UCSD-AML1 (cell line): ENCODE measurements at regions not wholly inside any gene's neighbourhood (a gene's known extent, or its start where the extent isn't known, plus 50 kb on each side); places are given as distances from the start of the nearest gene placed in this dataset.
A peak's percentile ranks its signal among the peaks of the same experiment; 100 is the strongest.
"Not testable (repeated sequence)": the region's sequence is repeated elsewhere in the genome, so short reads cannot be mapped to it uniquely, and the experiment has no call there.

Experiments used
- DNase-seq: peaks from one replicate; lab custom pipeline; 2025; ENCODE audit not compliant: unreplicated experiment; lab: John Stamatoyannopoulos, UW

DNA sequence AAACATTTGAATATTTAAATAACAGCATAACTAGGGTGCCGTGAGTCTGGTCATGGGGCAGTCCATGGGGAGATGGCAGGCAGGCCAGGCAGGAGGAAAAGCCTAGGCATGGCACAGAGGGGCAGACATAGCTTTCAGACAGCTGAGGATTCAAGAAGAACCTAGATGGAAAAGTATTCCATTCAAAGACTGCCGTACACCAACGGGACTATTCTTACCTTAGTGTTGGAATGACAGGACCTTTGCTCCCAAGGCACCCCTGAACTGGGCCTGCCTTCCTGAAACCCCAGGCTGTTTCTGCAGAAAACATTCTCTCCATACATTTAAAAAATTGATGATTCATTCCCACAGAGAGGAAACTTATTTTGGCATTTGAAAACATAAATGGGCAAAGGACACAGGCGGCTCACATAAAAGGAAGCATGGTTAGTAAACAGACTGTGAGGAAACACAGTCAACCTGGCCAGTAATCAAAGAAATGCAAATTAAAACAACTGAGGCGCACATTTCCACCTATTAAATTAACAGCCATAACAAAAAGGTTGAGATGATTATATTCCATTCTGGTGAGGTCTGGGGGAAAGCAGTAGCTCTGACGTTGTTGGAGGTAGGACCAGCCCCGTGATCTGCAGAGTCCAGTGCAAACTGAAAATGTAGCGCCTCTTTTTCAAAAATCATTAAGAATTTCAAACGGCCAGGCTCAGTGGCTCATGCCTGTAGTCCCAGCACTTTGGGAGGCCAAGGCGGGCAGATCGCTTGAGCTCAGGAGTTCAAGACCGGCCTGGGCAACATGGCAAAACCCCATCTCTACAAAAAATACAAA lies 71.3 kb upstream of the SMAD3 start:
- DNase-seq = no peak

GRCh38 chr15:66994927-66995656 lies 70.3 kb upstream of the SMAD3 start:
- no peak for DNase-seq

DNA sequence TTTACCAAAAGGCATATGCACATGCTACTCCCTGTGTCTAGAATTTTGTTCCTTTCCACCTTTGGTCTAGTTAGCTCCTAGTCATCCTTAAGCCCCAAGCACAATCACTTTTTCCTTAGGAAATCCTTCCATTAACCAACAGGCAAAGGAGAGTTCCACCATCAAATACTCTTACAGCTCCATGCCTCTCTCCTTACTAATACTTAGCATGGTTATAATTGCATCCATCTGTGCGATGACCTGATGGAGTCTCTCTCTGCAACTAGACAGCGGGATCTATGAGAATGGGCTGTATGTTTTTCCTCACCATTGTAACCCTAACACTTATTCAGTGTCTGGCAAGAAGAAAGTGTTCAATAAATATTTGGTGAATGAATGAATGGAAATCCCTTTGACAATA lies 69.3 kb upstream of the SMAD3 start:
- no peak for DNase-seq

GRCh38 chr15:66997212-66997611 lies 68.2 kb upstream of the SMAD3 start:
- no peak for DNase-seq

DNA sequence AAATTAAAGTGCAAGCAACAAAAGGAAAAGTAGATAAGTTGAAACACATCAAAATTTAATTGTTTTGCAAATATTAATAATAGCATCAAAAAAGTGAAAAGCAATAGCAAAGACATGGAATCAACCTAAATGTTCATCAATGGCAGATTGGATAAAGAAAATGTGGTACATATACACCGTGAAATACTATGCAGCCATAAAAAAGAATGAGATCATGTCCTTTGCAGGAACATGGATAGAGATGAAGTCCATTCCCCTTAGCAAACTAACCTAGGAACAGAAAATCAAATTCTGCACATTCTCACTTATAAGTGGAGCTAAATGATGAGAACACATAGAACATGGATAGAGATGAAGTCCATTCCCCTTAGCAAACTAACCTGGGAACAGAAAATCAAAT lies 67.2 kb upstream of the SMAD3 start:
- DNase-seq = not testable (repeated sequence)

DNA sequence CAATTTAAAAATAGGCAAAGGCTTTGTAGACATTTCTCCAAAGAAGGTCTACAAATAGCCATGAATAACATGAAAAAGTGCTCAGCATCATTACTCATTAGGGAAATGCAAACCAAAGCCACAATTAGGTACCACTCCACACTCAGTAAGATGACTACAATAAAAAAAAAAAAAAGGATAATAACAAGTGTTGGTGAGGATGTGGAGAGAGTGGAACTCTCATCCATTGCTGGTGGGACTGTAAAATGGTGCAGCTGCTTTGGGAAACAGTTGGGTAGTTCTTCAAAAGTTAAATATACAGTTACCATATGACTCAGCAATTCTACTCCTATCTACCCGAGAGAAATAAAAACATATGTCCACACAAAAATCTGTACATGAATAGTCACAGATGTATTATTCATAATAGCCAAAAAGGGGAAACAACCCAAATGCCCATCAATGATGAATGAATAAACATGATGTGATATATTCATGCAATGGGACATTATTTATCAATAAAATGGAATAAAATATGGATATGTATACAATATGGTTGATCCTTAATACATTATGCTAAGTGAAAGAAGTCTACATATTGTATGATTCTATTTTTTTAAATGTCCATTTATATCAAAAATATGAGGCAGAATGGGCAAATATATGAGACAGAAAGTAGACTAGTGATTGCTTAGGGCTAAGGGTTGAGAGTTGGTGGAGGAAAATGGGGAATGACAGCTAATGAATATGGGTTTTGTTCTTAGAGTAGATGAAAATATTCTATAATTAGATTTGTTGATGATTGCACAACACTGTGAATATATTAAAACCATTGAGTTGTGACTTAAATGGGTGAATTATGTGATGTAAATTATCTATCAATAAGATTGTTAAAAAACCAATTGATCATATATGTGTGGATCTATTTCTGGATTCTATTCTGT lies 66.1 kb upstream of the SMAD3 start:
- no peak for DNase-seq

GRCh38 chr15:67000896-67001295 lies 64.5 kb upstream of the SMAD3 start:
- no peak for DNase-seq

DNA sequence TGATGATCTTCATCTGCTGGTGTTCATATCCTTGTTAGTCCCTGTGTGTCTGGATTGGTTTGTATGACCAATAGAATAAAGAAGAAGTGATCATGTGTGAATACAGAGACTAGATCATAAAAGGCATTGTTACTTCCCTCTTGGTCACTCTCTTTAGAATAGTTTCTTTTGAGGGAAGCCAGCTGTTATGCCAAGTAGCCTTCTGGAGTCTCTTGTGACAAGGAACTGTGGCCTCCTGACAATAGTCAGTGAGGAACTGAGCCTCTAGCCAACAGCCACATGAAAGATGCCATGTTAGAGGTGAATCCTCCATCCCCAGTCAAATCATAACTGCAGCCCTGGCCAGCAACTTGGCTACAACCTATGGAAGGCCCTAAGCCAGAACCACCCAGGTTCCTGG lies 63.0 kb upstream of the SMAD3 start:
- DNase-seq = no peak

DNA sequence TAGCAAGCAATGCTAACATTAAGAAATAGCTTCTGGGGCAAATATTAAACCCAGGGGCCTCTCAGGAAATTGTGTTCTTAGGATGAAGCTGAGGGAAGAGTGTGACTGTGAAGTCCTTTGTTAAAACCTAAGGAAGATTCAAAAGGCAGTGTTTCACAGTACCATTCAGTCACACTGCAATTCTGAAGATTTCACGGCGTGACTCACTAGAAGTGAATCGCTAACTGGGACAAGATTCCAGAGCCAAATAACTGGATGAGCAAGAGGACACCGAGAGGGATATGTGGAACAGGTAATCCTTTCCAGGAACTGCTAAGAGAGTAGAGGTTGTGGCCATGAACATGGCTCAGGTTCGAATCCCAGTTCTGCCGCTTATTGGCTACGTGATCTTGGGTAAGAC lies 61.8 kb upstream of the SMAD3 start:
- no peak for DNase-seq

DNA sequence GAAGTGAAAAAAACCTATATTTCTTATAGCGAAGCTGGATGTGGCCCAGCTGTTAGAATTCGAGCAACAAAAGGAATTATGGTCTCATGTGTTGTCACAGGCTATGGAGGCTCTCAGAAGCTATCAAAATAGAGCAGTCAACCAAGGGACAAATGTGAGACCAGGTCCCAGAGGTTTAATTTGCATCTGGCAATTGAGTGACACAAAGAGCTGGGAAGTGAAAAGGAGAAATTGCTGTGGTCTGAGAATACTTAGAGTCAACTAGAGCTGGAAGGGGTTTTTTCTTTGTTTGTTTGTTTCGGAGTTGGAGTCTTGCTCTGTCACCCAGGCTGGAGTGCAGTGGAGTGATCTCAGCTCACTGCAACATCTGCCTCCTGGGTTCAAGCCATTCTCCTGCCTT lies 61.3 kb upstream of the SMAD3 start:
- DNase-seq = no peak

DNA sequence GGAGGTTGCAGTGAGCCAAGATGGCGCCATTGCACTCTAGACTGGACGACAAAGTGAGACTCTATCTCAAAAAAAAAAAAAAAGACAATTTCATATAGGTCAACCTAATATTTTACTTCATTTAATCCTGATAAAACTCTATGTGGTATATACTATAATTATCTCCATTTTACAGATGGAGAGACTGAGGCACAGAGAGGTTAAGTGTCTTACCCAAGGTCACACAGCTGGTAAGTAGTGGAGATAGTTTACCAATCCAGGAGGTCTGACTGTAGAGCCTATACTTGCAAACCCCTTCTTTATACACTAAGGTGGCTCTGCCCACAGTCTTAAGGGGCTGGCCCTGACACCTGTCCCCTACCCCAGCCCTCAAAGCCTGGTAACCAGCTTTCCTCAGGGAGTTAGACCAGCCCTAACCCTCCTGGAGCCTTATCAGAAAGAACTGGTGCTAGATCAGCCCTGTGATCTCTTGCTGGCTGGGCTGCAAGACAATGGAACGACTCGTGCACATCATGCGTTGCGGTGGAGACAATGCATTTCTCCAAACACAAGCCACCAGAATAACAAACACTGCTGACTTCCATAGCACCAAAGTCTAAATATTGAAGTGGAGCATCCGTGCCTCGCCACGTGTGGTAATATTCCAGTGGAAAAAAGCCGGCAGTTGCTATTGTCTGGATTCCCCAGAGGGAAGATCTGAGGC lies 60.0 kb upstream of the SMAD3 start:
- DNase-seq = no peak

GRCh38 chr15:67006083-67007065 lies 59.0 kb upstream of the SMAD3 start:
- DNase-seq = no peak

DNA sequence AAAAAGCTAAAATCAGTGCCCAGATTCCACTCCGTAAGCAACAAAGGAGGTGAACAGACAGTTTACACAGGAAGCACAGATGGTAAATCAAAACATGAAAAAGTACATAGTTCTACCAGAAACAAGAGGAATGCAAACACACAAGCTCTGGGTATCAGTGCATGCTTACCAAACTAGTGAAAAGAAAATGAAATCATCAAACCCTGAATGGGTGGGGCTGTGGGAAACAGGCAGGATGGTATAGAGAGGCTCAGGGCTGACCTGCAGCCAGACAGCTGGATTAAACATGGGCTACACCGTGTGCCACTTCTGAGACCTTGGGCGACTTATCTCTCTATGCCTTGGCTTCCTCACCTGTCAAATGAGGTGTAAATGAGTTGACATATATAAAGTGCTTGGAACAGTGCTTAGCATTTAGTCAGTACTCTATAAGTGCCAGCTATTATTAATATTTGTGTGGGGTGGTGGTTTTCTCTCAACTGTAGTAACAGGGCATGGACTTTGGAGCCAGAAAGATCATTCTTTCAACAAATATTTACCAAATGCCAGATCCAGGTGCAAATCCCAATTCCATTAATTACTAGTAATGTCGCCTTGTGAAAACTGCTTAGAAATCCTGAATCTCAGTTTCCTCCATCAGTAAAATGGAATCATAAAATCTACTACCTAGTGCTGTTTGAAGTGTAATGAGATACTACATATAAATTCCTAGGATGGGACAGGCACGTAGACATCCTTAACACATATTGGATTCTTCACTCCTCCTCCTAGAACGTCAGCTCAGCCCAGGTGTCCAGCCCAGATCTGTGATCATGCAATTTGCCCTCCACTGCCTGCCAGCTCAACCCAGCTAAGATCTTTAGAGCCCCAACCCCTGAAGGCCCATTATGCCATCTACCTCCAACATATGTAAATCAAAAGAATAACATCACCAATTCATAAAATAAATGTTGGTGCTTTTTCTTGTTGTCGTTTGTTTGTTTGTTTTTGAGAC lies 55.5 kb upstream of the SMAD3 start:
- DNase-seq = no peak

DNA sequence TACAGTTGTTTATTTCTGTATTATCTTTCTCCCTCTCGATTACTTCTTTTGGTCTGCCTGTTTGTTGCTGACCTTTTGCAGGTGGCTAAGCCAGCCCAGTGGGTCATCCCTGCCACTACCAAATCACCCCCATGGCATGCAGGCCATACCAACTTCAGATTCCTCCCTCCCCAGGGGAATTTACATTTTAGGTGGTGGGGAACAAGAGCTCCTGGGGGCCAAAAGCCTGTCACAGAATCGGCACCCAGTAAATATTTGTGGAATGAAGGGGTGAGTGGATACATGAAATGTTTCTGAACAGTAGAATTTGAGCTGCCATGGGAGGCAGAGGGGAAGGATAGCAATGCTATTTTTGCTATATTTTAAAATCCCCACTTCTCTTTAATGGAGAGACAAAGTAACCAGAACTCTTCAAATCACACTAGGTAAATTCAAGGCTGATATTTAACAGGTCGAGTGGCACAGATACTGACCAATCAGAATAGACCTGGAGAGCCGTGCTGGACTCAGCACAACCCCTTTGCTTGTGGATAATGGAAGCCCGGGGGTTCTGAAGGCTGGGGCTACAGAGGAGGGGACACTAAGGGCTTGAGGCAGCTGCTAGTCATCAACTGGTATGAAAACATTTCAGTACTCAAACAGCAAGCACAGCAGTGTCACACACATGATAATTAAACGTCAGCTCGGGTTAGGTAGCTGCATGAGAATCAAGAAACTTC lies 54.3 kb upstream of the SMAD3 start:
- DNase-seq = no peak

- no peak for DNase-seq
Measured at GRCh38 chr15:67011617-67012005, 53.8 kb upstream of the SMAD3 start.

DNA sequence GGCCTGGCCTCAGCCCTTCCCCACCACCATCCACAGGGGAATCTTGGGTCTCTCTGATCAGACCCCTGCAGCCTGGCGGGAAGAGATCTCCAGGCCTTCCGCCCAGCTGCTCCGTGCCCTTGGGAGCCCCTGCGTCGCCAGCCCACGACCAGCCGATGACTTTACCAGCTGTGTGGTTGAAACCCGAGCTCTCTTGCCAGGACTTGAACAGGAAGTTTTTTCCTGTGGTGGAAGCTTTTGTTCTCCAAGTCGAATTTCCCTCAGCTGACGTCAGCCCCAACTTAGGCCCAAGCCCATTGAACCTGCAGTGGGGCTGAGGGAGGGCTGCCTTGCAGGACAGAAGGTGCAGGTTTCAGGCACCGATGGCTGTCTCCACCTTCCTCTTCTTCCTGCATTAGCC lies 51.7 kb upstream of the SMAD3 start:
- DNase-seq = peak; percentile 39
